HepG2 (cell line): ENCODE measurements at regions not wholly inside any gene's neighbourhood (a gene's known extent, or its start where the extent isn't known, plus 50 kb on each side); places are given as distances from the start of the nearest gene placed in this dataset.

ENCODE experiments used
- ATAC-seq: fragments of 200-7000 bp; cut with Tn5 transposase; 3 replicates; pipeline ENCODE4 v1.9.1; 2020; ENCODE audit warnings: mild to moderate bottlenecking, moderate library complexity
- BruUV-seq: library from RNA; stranded (reverse); fragments of 400-500 nt; replicated peaks from 2 replicates; lab custom pipeline; 2021; lab: Mats Ljungman, UMichigan
- CTCF ChIA-PET: fragments of 300-600 bp; formaldehyde crosslinking; extraction: SDS; loops from one replicate; lab custom pipeline; 2021; ENCODE audit warnings: low total read pairs, inconsistent platforms, low intra/inter-chr PET ratio; lab: Yijun Ruan, JAX
- POLR2A ChIA-PET: fragments of 350-600 bp; sonication (Branson Sonifier 250); formaldehyde crosslinking; loops from one replicate; lab custom pipeline; 2020; ENCODE audit warnings: antibody characterized with exemption, inconsistent platforms; lab: Yijun Ruan, JAX
- DNase-seq: peaks from one replicate; pipeline ENCODE4 v3.0.0-alpha.2; 2015; ENCODE audit warnings: low spot score
- FAIRE-seq: peaks from 3 replicates; lab custom pipeline; 2011; peaks lifted over from hg19 to GRCh38; lab: Jason Lieb, UNC
- H2AFZ ChIP-seq: one replicate; pipeline ENCODE4 v1.6.1; 2011; ENCODE audit warnings: low read length, inconsistent platforms
- H3K27ac ChIP-seq: fragments of 300-600 bp; 3 replicates; pipeline ENCODE4 v1.8.0; 2011; ENCODE audit warnings: mixed run types, mild to moderate bottlenecking, mixed read lengths, low read length, inconsistent platforms; ENCODE audit not compliant: insufficient read depth; ENCODE audit errors: extremely low read length
- H3K27me3 ChIP-seq, 2 experiments: fragments of 200-600 bp in 1 of 2; 2 replicates in 1 of 2; 3 replicates in 1 of 2; pipeline versions ENCODE4 v1.6.0 to v1.8.0; 2011; ENCODE audit warnings: low read length in 2 of 2, mild to moderate bottlenecking in 2 of 2, moderate library complexity in 2 of 2, inconsistent platforms in 1 of 2; ENCODE audit not compliant: insufficient read depth in 2 of 2, control insufficient read depth in 1 of 2
- H3K36me3 ChIP-seq, 2 experiments: fragments of 200-600 bp in 1 of 2; replicated peaks in 1 of 2; 2 replicates in 1 of 2; 3 replicates in 1 of 2; pipeline versions ENCODE4 v1.5.1 to v1.8.0; 2011; ENCODE audit warnings: low read length in 2 of 2, inconsistent platforms in 1 of 2; ENCODE audit not compliant: insufficient read depth in 2 of 2, control insufficient read depth in 1 of 2
- H3K4me1 ChIP-seq: 2 replicates; pipeline ENCODE4 v1.5.1; 2012; ENCODE audit warnings: low read length, inconsistent platforms; ENCODE audit not compliant: insufficient read depth
- H3K4me2 ChIP-seq: 2 replicates; pipeline ENCODE4 v1.6.0; 2011; ENCODE audit warnings: low read depth, low read length, inconsistent platforms
- H3K4me3 ChIP-seq, 3 experiments: fragments of 200-600 bp in 1 of 3; sonication (generic), shearing (Covaris generic) in 1 of 3; replicated peaks in 1 of 3; 2 replicates each; pipeline ENCODE4 v1.5.1; 2011 to 2016; ENCODE audit warnings: low read length in 3 of 3, inconsistent platforms in 2 of 3, low read depth in 2 of 3, mild to moderate bottlenecking in 2 of 3, control low read depth in 1 of 3, mixed read lengths in 1 of 3; ENCODE audit not compliant: insufficient read depth in 1 of 3
- H3K79me2 ChIP-seq: one replicate; pipeline ENCODE4 v1.6.1; 2011; ENCODE audit warnings: low read length, inconsistent platforms; ENCODE audit not compliant: insufficient read depth
- H3K9ac ChIP-seq: 2 replicates; pipeline ENCODE4 v1.6.0; 2011; ENCODE audit warnings: mild to moderate bottlenecking, low read depth, low read length, inconsistent platforms; ENCODE audit not compliant: insufficient read depth
- H3K9me3 ChIP-seq: 2 replicates; pipeline ENCODE4 v1.5.1; 2012; ENCODE audit warnings: mild to moderate bottlenecking, low read length
- H4K20me1 ChIP-seq: 2 replicates; pipeline ENCODE4 v1.6.0; 2011; ENCODE audit warnings: inconsistent platforms, mild to moderate bottlenecking, low read length, moderate library complexity; ENCODE audit not compliant: insufficient read depth
- BCL3 ChIP-seq: sonication (generic); formaldehyde crosslinking; IDR thresholded peaks from 2 replicates; pipeline ENCODE4 v1.5.1; 2020; ENCODE audit warnings: mild to moderate bottlenecking, missing genetic modification reagents, moderate library complexity
- GLI4 ChIP-seq: sonication (generic); formaldehyde crosslinking; IDR thresholded peaks from 2 replicates; pipeline ENCODE4 v1.5.1; 2020; ENCODE audit warnings: missing genetic modification reagents, mild to moderate bottlenecking, moderate library complexity, borderline replicate concordance
- PLSCR1 ChIP-seq: sonication (generic); formaldehyde crosslinking; IDR thresholded peaks from 2 replicates; pipeline ENCODE4 v1.5.0; 2020; ENCODE audit warnings: missing genetic modification reagents, mild to moderate bottlenecking, borderline replicate concordance
- POLR2AphosphoS2 ChIP-seq: IDR thresholded peaks from 2 replicates; pipeline ENCODE4 v1.6.1; 2011; ENCODE audit warnings: low read depth, low read length, improper control_type of control experiment
- SIX1 ChIP-seq: sonication (generic); formaldehyde crosslinking; IDR thresholded peaks from 2 replicates; pipeline ENCODE4 v1.4.0; 2020; ENCODE audit warnings: missing genetic modification reagents, borderline replicate concordance
- TOPORS ChIP-seq: sonication (generic); formaldehyde crosslinking; IDR thresholded peaks from 2 replicates; pipeline ENCODE4 v1.8.0; 2023; ENCODE audit warnings: mild to moderate bottlenecking, missing genetic modification reagents
- ZBTB20 ChIP-seq: sonication (generic); formaldehyde crosslinking; IDR thresholded peaks from 2 replicates; pipeline ENCODE4 v1.8.1; 2023; ENCODE audit warnings: missing genetic modification reagents, low read depth, mild to moderate bottlenecking, borderline replicate concordance
- ZBTB4 ChIP-seq: sonication (generic); formaldehyde crosslinking; IDR thresholded peaks from 2 replicates; pipeline ENCODE4 v1.4.0; 2020; ENCODE audit warnings: missing genetic modification reagents, mild to moderate bottlenecking, borderline replicate concordance
- ZNF256 ChIP-seq: sonication (generic); formaldehyde crosslinking; conservative IDR thresholded peaks from 2 replicates; pipeline ENCODE4 v1.4.0; 2020; ENCODE audit warnings: missing genetic modification reagents
- WGBS: methylation state at CpG from one replicate; pipeline ENCODE4 v1.1.6; 2017; ENCODE audit warnings: low lambda C conversion rate; 5-methylcytosine and 5-hydroxymethylcytosine counted together
- in situ Hi-C: cut with HindIII; loops from 2 replicates; pipeline ENCODE4 v1.10.0; 2017; ENCODE audit warnings: low pct_unique_long_range_greater_than_20kb; ENCODE audit not compliant: extremely low pct_ligation_motif_present
- intact Hi-C: fragments of 100-400 bp; cut with micrococcal nuclease; formaldehyde crosslinking; loops from one replicate; pipeline ENCODE4 v1.10.0; 2022; ENCODE audit not compliant: unreplicated experiment

- TF ChIP-seq GLI4 (CRISPR knock-in tag), result no peak
- no peak for TF ChIP-seq PLSCR1 (CRISPR knock-in tag)
- no peak for TF ChIP-seq TOPORS (CRISPR knock-in tag)
- TF ChIP-seq ZNF256, result no peak
- TF ChIP-seq ZBTB20 (CRISPR knock-in tag), result no peak
- TF ChIP-seq POLR2AphosphoS2, result no peak
Measured at GRCh38 chr18:73283788-73284187, 416.0 kb upstream of the NETO1 start (continued).

GRCh38 chr18:73283032-73283431, 415.2 kb upstream of the NETO1 start:
- Histone ChIP-seq H4K20me1 (no peaks in the 10 kb centered on the region), H3K9me3 (no peaks in the 10 kb centered on the region), H2AFZ (no peak overlapping the region), H3K4me1 (no peaks in the 10 kb centered on the region), H3K79me2 (no peaks in the 10 kb centered on the region), H3K36me3 (no peaks in the 10 kb centered on the region), H3K4me3 (no peak overlapping the region), H3K27ac (no peak overlapping the region), H3K4me2 (no peak overlapping the region), H3K27me3 (no peaks in the 10 kb centered on the region), H3K9ac (no peak overlapping the region)
- intact Hi-C loops (no loop called here), in situ Hi-C loops (no loop called here)
- CTCF ChIA-PET, result no interaction called here
- no peak for FAIRE-seq
- 42% methylated on average over 2 of the region's 2 CpGs for whole genome bisulfite sequencing
- TF ChIP-seq BCL3 (CRISPR knock-in tag) (no peak), SIX1 (CRISPR knock-in tag) (no peak), ZBTB4 (CRISPR knock-in tag) (no peak)
- no peak for DNase-seq
- BruUV-seq, result no TSS peak
- no peak for ATAC-seq
- POLR2A ChIA-PET, result no interaction called here
